Renal cortical epithelial cell (primary cell): ENCODE measurements at regions not wholly inside any gene's neighbourhood (a gene's known extent, or its start where the extent isn't known, plus 50 kb on each side); places are given as distances from the start of the nearest gene placed in this dataset.

Experiments
- DNase-seq: peaks from one replicate; pipeline ENCODE4 v3.0.0-alpha.2; 2011; ENCODE audit warnings: low read depth

DNA sequence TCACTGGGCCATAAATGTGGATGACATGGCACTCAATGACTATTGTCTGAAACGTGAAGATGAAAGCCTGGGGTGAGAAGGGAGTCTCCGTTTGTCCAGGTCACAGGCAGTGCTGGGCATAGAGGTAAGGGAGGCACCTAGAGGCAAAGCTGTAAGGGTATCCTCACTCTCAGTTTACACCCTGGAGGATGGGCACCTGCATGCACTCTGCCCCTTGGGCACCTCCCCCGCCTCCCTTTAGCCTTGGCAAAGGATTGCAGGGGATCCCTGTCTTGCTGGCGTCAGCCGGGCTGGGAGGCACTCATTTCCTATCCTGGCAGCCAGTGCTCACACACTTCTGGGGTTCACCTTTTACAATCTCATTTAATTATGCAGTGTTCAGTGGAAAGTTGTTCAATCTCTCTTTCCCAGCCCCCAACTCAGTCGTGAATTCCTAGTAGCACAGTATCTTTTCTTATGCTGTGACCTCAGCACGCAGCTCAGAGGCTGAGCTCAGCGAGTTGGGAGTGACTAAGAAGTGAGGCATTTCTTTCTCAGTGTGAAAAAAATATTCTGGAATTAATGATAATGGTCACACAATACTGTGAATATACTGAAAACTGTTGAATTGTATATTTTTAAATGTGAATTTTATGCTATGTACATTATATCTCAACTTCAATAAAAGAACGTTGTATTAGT lies 866.6 kb downstream of the BRD1 start:
- DNase-seq, result no peak

DNA sequence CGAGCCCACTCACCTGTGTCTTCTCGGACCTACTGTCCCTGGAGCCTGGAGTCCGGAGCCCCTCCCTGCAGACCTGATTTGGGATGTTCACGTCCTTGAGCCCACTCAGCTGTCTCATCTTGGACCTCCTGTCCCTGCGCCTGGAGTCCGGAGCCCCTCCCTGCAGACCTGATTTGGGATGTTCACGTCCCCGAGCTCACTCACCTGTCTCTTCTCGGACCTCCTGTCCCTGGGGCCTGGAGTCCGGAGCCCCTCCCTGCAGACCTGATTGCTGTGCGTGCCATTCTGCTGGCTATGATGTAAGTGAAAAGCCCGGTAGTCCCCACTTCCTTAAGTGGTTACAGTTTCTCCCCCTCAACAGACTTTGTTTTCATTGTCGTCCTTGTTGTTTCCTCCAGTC lies 867.1 kb downstream of the BRD1 start:
- DNase-seq, result no peak

DNA sequence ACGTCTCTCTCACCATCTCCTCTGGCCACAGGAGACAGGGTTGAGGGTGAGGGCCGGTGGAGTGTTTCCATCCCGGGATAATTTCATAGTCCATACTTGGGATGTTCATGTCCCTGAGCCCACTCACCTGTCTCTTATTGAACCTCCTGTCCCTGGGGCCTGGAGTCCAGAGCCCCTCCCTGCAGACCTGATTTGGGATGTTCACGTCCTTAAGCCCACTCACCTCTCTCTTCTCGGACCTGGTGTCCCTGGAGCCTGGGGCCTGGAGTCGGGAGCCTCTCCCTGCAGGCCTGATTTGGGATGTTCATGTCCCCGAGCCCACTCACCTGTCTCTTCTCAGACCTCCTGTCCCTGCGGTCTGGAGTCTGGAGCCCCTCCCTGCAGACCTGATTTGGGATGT lies 868.2 kb downstream of the BRD1 start:
- no peak for DNase-seq

DNA sequence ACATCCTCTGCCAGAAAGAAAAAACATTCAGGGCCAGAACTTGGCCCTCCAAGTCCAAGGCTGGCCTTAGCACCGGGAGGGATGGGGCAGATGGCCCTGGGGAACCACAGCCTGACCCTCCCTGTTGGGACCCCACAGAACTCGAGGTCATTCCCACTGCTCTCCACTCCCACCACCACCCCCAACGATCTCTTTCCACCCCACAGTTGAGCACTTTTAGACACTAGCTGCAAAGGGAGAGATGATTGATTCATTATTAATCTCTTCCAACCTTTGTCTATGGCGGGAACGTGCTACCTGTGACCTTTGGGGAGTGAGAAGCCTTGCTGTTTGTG lies 869.7 kb downstream of the BRD1 start:
- DNase-seq, result no peak

DNA sequence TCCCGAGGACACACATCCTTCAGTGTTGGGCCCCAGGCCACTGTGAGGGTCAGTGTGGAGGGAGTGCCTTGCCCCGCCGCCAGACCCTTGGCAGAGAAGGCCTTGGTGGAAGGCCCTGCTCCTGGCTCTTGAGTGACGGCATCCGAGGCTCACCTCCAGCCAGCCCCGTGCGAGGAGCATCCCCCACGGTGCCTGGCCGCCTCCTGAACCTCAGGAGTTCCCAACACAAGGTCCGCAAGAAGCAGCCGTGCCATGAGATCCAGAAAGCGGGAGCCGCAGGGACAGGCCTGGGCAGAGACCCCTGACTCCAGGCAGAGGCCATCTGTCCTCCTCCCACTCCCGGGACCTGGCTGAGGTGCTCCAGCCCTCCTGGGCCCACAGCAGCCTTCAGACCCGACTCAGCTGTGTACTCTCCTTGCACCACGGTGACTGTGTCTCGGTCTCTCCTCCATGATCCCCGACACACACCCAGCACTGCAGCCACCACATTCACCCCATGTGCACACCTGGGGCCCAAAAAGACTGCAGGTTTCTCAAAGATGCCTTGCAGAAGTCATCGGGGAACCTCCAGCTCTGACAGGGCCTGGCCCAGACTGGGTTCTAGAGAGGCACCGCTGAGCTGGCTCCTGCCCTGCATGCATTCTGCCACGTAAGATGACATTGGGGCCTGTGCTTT lies 870.2 kb downstream of the BRD1 start:
- no peak for DNase-seq

DNA sequence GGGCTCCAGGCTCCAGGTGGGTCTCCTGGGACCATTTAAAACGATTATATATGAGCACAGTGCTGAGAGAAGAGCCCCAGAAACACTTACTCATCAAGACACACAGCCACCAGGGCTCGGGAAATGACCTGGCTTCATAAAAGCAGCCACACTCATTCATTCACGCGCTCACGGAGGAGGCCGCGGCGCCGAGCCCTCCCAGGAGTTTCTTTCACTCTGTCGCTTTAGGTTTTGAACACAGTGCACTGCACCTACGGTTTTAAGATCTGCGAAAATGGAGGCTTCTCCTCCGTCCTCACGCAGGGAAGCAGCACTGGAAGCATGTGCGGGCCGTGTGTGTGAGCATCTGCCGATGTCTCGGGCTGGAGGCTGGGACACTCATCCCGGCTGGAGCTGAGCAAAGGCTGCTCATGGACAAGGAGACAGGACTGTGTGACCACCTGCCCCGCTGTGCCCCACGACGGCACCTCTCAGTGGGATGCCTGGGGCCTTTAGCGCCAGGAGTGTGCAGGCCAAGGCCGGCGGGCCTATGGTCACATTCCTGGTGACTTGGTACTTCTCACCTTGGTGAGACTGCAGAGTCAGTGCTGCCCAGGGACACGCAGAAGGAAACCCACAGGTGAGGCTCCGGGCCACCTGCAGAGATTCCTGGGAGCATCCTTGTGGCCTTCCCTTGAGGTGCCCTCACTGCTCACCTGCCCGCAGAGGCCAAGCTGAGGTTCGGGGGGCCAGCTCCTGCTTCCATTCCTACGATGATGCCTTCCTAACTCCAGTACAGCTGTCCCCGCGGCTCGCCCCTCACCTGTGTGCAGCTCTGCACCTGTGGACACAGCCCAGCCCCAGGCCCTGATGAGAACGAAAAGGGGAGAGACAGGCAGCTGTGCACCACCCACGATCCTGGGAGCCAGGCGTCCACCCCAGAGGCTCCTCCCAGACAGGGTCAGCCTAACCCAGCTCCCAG lies 872.0 kb downstream of the BRD1 start:
- DNase-seq, result no peak

DNA sequence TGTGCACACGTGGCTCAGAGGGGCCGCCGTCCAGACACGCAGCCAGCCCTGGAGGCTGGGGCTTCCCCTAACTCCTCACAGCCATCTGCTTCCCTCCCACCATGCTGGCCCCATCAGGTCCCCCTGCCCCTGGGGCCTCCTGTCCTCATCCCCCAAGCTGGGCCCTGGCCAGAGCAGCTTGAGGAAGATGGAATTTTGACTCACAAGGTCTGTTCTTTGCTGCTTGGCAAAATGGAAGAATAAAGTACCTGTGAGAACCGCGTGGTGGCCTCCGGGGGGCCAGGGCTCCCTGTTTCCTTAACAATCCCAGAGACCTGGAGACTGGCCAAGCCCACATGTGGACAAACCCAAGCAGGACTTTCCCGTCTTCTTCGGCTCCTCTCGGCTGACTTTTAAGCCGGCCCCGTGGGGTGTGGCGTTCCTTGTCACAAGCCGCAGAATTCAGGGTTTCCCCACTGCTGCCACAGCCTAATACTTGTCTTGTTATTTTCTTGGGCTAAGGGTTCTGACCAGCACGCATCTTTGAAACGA lies 872.8 kb downstream of the BRD1 start:
- DNase-seq, result no peak

DNA sequence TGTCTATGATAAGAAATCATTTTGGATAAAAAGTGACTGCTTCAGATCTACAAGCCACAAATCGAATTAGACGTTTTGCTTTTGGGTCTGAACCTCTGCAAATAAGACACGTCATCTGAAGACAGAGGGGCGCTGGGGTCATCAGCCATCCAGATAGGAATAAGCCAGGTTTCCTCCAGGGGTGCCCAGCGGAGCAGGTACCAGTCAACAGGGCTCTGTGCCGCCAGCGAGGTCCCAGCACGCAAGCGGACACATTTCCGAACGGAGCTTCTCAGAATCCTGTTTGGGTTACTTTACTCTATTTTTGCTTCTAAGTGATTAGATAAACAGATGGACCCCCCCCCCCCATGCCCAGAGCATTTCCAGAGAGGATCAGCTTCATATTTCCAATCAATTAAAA lies 873.8 kb downstream of the BRD1 start:
- DNase-seq, result no peak

DNA sequence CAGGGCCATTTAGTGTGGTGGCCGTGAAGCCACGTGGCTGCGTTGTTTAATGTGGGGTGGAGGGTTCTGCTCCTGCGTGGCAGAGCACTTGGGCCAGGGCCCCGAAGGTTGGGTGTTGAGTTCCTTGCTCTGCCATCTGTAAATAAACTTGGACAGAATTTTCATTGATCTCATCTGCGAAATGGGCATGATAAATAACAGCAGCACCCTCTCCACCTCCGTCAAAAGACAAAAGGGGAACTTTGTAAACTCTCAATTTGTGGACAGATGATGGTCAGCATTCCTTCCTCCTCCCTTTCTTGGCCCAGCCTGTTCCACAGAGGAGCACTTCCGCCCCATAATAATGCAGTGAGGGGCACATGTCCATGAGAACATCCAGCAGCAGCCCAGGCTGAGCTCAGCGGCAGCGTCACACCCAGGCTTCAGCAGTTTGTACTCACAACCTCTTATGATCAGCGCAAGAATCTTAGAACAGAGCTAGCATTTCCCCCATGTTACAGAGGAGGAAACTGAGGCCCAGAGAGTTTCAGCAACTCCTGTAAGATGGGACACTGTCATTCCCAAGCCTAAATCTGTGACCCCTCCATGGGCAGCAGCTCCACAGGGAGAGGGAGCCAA lies 874.5 kb downstream of the BRD1 start:
- no peak for DNase-seq

DNA sequence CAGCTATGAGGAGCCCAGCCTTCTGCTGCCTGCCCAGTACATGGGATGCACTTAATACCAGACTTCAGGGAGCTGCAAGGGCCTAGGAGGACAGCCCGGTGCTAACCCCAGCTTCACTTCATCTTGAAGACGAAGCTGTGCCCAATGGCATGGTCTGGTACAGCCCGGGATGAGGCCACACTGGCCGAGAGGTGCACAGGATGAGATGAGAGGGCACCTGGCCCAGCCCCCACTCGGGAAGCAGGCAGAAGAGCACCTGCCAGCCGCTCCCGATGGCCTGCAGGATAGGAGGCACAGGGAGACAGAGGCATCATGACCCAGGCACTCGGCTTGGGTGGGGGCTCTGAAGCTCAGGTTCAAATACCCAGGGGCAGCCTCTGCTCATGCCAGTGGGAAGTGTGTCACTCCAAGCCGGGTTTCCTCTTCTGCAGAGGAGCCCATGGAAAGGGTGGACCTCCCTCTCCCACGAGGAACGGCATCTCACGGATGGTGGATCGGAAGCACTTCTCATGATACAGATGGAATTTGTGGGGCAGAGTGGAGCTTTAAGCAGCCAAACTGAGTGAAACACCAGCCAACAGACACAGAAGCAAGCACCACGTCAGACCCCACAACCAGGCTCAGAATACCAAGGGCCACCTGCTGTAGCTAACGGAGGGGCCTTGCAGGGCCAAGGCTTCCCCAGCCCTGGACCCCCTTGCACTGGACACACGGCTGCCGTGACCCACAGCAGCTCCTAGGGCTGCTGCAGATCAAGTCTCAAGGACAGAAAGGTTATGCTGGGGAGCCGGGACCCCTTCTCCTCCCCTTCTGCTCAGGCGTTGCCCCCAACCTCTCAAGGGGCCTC lies 875.2 kb downstream of the BRD1 start:
- DNase-seq, result no peak

DNA sequence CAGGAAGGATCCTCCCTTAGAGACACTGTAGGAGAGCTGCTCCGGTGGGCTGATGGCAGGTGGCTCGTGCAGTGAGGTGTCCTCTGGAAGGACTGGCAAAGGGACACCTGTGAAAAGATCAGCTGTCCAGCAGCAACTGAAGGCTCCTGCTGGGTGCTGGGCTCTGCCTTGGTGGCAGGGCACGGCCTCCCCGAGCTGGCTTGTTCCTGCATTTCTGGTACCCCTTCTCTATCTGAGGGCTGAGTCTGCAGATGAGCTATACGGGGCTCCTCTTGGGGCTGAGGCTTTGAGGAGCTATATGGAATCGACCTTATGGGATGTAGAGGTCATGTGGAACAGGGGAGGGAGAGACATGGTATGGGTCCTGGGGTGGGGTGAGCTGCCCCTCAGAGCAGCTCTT lies 875.8 kb downstream of the BRD1 start:
- DNase-seq, result no peak

DNA sequence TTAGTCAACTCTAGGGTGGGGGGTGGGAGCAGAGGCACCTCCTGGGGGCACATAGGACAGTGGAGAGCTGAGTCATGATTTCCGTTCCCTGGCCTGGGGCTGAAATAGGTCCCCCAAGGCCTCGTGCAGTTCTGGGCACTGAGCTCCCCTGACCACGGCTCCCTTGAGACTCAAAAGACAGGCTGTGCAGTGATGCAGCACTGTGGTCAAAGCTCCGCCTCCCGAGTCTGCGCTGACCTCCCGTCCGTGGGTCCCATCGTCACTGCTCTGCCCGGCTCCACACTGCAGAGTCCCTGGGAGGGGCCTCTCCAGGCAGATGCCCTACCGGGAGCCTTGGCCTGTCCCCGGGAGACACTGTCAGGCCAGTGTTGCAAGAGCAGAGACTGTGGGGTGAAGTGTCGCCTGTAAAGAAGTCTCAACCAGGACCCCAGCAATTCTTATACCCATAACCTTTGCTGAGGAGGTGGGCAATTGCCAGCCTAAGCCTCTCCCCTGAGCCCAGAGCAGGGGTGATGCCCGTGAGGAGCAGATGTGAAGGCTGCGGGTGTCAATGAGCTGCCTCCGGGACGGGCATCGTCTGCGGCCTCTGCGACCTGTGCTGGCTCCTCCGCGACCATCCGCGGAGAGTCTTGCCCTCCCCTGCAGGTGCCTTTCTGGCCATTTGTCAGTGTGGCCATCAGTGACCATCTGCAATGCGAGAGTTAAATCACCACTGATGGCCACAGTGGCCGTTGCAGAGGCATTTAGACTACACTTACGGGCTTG lies 877.3 kb downstream of the BRD1 start:
- no peak for DNase-seq

DNA sequence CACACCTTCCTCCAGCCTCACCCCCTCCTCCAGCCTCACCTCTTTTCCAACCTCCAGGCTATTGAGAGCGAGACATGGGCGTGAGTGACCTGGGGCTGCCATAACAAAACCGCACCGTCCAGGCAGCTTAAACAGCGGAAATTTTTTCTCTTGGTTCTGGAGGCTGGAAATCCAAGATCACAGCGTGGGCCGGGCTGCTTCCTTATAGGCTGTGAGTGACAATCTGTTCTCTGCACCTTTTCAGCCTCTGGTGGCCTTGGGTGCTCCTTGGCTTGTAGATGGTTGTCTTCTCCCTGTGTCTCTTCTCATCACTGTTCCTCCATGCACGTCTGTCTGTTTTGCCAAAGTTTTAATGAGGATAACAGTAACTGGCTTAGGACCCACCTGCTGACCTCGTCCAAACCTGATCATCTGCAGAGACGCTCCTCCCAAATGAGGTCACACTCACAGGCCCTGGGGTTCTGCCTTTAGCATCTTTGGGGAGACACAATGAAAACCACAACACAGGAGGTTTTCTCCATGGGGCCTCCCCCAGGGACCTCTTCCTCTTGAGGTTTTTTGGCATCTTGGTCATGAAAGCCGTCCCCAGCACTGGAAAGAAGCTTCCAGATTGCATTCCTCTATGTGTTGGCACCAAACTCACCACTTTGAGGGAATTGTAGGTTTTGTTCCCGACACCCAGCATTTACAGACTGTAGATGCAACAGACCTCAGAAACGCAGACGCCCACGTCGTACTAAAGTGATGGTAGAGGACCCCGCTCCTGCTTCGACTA lies 878.1 kb downstream of the BRD1 start:
- DNase-seq, result no peak

DNA sequence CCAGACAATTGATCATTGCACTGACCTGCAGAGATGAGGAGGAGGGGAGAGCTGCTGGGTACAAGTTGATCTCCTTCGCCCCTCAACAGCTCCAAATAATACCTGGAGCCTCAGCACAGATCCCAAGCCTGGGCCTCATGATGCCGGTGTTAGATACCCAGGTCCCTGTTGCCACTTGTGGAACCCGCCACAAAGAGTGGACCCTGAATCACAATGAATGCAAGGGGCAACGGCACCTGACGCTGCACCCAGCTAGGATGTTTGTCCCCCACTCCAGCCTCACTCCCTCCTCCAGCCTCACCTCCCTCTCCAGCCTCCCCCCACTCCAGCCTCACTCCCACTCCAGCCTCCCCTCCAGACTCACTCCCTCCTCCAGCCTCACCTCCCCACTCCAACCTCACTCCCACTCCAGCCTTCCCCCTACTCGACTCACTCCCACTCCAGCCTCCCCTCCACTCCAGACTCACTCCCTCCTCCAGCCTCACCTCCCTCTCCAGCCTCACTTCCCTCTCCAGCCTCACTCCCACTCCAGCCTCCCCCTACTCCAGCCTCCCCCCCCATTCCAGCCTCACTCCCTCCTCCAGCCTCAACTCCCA lies 879.0 kb downstream of the BRD1 start:
- DNase-seq, result no peak

DNA sequence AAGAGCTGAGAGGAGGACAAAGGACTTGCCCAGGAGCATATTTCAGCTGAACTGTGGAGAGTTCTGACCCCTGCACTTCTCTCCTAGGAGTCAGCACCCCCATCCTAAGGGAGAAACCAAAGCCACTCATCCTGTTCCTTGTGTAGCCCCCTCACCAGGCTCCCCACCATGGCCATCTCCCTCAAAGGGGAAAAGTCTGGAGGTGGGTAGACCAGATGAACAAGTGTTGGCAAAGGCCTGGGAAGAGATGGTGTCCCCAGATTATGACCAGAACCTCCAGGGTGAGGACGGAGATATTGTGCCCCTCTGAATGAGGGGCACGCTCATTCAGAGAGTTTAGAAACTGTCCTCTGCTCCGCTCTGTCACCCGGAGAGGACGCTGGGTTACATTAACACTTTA lies 880.0 kb downstream of the BRD1 start:
- DNase-seq, result no peak

DNA sequence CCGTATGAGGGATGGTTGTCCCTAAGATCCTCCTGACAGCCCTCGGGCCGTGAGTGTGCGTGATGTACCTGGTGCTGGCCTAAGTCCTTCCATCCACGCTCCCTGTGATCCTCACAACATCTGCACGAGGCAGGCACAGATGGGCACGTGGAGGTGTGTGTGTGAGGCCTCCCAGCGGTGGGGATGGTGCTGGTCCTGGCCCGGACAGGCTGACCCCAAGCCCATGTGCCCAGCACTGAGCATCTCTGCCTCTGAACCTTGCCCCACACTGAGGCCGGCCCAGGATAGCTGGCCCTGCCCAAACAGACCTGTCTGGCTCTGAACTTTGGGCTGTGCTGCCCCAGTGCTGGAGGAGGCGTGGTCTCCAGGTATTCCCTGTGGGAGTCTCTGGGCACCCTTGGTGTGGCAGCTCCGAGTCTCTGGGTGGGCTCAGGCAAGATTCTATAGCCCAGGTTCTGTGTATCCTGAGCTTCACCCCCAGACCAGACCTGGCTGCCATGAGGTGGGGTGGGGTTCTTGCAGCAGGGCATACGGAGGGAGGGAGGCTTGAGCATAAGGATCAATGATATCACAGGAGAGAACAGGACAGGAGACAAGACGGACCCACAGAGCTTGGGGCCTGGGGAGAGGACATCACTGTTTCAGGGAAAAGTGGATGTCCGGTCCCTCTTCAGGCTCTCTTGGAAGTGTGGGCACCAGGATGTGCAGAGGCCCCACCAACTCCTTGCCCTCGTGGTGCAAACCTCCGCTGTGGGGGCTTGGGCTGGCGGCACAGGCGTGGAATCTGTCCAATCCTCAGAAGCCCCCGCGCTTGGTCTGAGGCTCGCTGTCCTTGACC lies 881.8 kb downstream of the BRD1 start:
- DNase-seq, result no peak

DNA sequence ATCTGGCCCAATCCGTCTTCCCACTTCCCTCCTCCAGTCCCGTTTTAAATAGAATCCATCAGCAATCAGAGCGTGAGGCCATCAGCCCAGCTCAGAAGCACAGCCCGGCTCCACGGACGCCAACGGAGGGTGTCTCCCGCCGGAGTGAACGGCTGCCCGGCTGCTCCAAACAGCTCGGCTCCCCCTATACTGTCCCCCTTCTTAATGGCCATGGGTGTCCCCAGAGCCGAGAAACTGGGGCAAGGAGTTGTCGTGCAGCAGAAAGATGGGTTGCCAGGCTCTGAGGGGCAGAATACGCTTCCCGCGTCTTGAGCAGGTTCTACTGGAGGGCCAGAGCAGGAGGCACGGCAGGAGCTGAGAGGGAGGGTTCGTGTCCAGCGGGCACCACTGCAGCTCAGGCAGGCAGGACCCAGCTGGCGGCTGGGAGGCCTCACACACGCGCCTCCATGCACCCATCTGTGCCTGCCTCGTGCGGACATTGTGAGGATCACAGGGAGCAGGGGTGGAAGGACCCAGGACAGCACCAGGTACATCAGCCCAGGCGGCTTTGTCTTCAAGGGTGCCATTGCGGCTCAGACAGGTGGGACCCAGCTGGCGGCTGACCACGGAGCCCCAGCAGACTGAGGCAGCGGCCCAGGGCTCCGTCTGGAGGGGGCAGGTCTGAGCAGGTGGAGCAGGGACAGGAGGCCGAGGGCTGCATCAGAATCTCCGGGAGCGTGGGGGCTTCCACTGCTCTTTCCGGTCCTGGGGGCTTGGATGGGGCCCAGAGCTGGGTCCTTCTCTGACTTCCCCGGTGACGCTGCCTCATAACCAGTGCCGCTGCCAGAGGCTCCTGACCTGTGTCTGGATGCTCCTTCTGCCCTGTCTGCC lies 882.7 kb downstream of the BRD1 start:
- no peak for DNase-seq

DNA sequence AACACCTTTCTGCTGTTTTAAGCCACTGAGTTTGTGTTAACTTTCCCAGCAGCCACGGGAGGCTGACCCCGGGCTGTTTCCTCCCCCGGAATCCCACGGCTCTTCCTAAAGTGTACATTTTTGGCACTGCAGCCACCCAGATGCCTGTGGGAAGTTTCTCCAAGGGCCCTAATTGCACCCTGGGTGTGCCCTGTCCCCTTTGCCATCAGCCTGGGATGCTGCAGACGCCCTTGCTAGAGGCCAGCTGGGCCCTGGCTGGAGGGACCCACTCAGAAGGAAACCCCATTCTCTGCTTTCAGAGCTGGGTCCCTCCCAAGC lies 883.3 kb downstream of the BRD1 start:
- no peak for DNase-seq
